DND-41 (cell line): ENCODE measurements at regions not wholly inside any gene's neighbourhood (a gene's known extent, or its start where the extent isn't known, plus 50 kb on each side); places are given as distances from the start of the nearest gene placed in this dataset.
A peak's percentile ranks its signal among the peaks of the same experiment; 100 is the strongest.

Experiments used
- ATAC-seq: fragments of 200-7000 bp; cut with Tn5 transposase; 3 replicates; pipeline ENCODE4 v1.9.1; 2021; ENCODE audit warnings: low read depth; ENCODE audit not compliant: insufficient read depth
- DNase-seq: peaks from one replicate; pipeline ENCODE4 v3.0.0-alpha.2; 2020
- H2AFZ ChIP-seq: 2 replicates; pipeline ENCODE4 v1.6.0; 2012; ENCODE audit warnings: low read depth, low read length
- H3K27ac ChIP-seq: 2 replicates; pipeline ENCODE4 v1.5.1; 2012; ENCODE audit warnings: low read length, inconsistent platforms
- H3K27me3 ChIP-seq: fragments of 200-600 bp; sonication (generic); 2 replicates; pipeline ENCODE4 v1.6.0; 2012; ENCODE audit warnings: low read length, mild to moderate bottlenecking, inconsistent platforms; ENCODE audit not compliant: insufficient read depth, poor library complexity
- H3K36me3 ChIP-seq: 2 replicates; pipeline ENCODE4 v1.5.1; 2012; ENCODE audit warnings: low read length, inconsistent platforms; ENCODE audit not compliant: insufficient read depth
- H3K4me1 ChIP-seq: 2 replicates; pipeline ENCODE4 v1.5.1; 2012; ENCODE audit warnings: mild to moderate bottlenecking, low read length; ENCODE audit not compliant: insufficient read depth
- H3K4me2 ChIP-seq: 2 replicates; pipeline ENCODE4 v1.6.0; 2012; ENCODE audit warnings: mild to moderate bottlenecking, moderate library complexity, low read length, inconsistent platforms; ENCODE audit not compliant: insufficient read depth
- H3K4me3 ChIP-seq, 2 experiments: fragments of 200-600 bp in 1 of 2; shearing (Covaris generic) in 1 of 2; 2 replicates each; pipeline ENCODE4 v1.5.1; 2012 to 2016; ENCODE audit warnings: inconsistent platforms in 2 of 2, low read length in 2 of 2, mild to moderate bottlenecking in 2 of 2, low read depth in 1 of 2, moderate library complexity in 1 of 2
- H3K79me2 ChIP-seq: 2 replicates; pipeline ENCODE4 v1.6.0; 2012; ENCODE audit warnings: low read length, inconsistent platforms; ENCODE audit not compliant: insufficient read depth
- H3K9ac ChIP-seq: 2 replicates; pipeline ENCODE4 v1.6.0; 2012; ENCODE audit warnings: low read depth, mild to moderate bottlenecking, inconsistent platforms, low read length, moderate library complexity
- H3K9me3 ChIP-seq: 2 replicates; pipeline ENCODE4 v1.5.1; 2012; ENCODE audit warnings: low read length, moderate library complexity, mild to moderate bottlenecking, inconsistent platforms; ENCODE audit not compliant: insufficient read depth, severe bottlenecking
- H4K20me1 ChIP-seq: 2 replicates; pipeline ENCODE4 v1.6.0; 2012; ENCODE audit warnings: low read length; ENCODE audit not compliant: insufficient read depth
- CTCF ChIP-seq: IDR thresholded peaks from 2 replicates; pipeline ENCODE4 v1.5.1; 2012; ENCODE audit warnings: borderline replicate concordance, low read length, moderate library complexity, mild to moderate bottlenecking; ENCODE audit not compliant: poor library complexity, severe bottlenecking; ENCODE audit errors: extremely low read depth
- EZH2 ChIP-seq: IDR thresholded peaks from 3 replicates; pipeline ENCODE4 v1.6.1; 2012; ENCODE audit warnings: borderline replicate concordance, low read depth, mild to moderate bottlenecking, moderate library complexity, low read length, inconsistent platforms; ENCODE audit not compliant: severe bottlenecking

DNA sequence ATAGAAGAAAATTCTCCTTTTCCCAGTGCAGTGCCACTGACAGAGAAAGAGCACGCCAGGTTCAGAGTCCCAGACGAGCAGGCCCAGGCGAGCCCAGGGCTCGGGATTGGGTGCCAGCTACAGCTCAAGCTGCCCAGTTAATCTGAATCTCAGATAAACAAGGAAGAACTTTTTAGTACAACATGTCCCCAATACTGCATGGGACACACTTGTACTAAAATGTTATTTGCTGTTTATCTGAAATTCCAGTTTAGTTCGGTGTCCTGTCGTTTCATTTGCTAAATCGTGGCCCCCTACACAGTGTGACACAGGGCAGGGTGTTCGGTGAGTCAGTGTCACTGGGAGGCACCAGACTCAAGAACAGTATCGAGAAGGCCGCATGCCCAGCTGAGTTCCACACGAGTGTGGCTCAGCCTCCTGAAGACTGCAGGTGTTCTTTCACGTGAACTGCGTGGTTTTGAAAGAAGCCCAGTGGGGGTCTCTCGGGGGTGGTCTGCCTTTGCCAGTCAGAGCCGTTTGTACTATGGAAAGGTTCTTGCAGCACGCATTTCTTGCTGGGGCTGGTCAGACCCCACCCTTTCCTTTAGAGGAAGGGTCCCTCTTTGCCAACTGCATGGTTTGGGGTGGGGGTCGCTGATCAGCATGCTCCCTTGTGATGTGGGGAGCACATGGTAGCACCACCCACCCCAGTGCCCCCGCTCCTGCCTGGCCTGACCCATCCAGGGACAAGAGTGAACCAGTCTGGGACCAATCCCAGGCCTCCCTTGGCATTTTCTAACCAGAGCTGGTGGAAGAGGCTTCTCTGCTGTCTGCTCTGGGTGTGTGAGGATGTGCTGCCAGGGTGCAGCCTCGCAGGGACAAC lies 115.6 kb upstream of the B3GAT1 start:
- TF ChIP-seq CTCF: peak; percentile 61
- TF ChIP-seq EZH2: no peak
- no peaks in the 10 kb centered on the region for H4K20me1 ChIP-seq
- peak; percentile 84 for ATAC-seq
- no peaks in the 10 kb centered on the region for H3K79me2 ChIP-seq
- peak; percentile 62 for DNase-seq
- H3K27me3 ChIP-seq: no peaks in the 10 kb centered on the region
- no peak overlapping the region for H3K4me3 ChIP-seq
- peaks cover 21% of the 10 kb centered on the region for H3K4me1 ChIP-seq
- no peak overlapping the region for H2AFZ ChIP-seq
- no peaks in the 10 kb centered on the region for H3K36me3 ChIP-seq
- no peaks in the 10 kb centered on the region for H3K9me3 ChIP-seq
- H3K27ac ChIP-seq: peak overlapping the region; percentile 57
- H3K4me2 ChIP-seq: no peak overlapping the region
- H3K9ac ChIP-seq: no peak overlapping the region

DNA sequence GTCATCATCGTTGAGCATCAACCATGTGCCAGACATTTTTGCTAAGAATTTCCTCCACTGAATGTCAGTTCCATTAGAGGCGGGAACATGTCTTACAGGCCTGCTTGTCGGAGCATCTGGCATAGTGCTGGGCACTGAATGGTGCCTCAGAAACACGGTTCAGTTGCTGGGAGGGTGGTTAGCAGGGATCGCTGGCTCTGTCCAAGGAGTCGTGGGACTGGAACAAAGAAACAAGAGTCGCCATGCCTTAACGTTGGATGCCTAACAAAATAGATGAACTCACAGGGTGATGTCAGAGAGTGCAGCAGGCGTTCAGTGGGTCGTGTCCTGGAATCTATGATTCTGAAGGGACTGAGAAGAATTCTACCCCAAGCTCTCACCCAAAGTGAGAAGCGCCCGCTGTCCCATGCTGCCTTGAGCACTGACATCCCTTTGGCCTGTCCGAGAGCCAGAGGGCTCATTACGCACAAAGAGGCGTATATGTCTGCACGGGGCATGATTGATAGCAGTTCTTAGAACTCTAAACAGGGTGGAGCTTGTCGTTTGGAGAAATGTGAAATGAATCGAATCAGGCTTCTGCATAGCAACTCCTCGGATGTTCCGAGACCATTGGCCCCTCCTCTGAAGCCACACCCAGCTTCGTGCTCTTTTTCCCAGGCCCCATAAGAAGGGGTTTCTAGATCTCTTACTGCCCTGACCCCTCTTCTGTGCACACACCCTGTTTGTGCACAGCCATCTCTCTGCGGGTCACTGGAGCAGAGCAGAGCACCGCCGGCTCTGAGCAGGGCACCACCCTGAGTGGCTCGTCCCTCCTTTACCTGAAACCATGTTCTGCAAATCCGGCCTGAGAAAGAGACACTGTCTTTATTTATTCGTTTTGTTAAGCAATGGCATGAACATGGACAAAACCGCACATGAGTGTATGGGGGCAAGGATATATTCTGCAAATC lies 113.1 kb upstream of the B3GAT1 start:
- Histone ChIP-seq H3K9ac (no peak overlapping the region), H4K20me1 (no peaks in the 10 kb centered on the region), H3K36me3 (no peaks in the 10 kb centered on the region), H2AFZ (no peak overlapping the region), H3K4me2 (no peak overlapping the region), H3K4me1 (peaks cover 21% of the 10 kb centered on the region), H3K9me3 (no peaks in the 10 kb centered on the region), H3K27me3 (no peaks in the 10 kb centered on the region), H3K4me3 (no peak overlapping the region), H3K79me2 (no peaks in the 10 kb centered on the region), H3K27ac (no peak overlapping the region)
- DNase-seq: no peak
- TF ChIP-seq EZH2 (no peak), CTCF (no peak)
- no peak for ATAC-seq

DNA sequence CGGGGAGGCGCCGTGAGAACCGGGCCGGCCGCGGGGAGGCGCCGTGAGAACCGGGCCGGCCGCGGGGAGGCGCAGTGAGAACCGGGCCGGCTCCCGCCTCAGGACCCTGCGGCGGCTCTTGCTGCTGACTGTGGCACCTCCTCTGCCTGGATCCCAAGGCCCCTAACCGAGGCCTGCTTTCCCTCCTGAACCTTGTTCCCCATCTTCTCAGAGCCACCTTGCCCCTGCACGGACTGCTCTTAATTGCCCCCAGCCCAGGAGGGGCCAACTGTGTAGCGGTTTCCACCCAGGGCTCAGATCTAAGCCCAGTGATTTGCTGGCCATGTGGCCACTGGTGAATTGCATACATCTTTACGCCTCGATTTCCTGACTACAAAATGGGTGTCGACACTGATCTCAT lies 112.2 kb upstream of the B3GAT1 start:
- DNase-seq (no peak), ATAC-seq (no peak)
- H2AFZ ChIP-seq: no peak overlapping the region
- H3K36me3 ChIP-seq: no peaks in the 10 kb centered on the region
- no peak overlapping the region for H3K4me3 ChIP-seq
- no peak overlapping the region for H3K9ac ChIP-seq
- TF ChIP-seq EZH2: no peak
- TF ChIP-seq CTCF: no peak
- no peaks in the 10 kb centered on the region for H3K9me3 ChIP-seq
- no peaks in the 10 kb centered on the region for H4K20me1 ChIP-seq
- no peaks in the 10 kb centered on the region for H3K79me2 ChIP-seq
- no peaks in the 10 kb centered on the region for H3K27me3 ChIP-seq
- H3K27ac ChIP-seq: no peak overlapping the region
- H3K4me1 ChIP-seq: peaks cover 21% of the 10 kb centered on the region
- no peak overlapping the region for H3K4me2 ChIP-seq
